ENCODE measurements at regions not wholly inside any gene's neighbourhood (a gene's known extent, or its start where the extent isn't known, plus 50 kb on each side); places are given as distances from the start of the nearest gene placed in this dataset.

DNA sequence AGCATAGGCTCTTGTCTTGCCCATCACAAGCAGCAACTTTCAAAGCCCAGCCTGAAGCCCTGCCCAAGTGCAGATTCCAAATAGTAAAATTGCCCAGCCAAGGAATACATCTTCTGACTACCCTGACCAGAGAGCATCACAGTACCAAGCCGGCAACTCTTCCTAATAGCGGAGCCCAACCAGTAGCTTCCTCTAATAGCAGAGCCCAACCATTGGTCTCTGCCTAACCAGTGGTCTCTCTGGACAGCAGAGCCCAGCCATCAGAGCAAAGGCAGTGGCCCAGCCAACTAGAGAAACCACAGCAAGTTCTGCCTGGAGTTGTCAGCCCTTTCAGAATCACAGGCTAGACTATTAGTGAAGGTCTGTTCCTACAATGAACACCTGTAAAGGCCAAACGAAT lies 285.6 kb downstream of the HGF start:
- TF ChIP-seq, protein P1, sequence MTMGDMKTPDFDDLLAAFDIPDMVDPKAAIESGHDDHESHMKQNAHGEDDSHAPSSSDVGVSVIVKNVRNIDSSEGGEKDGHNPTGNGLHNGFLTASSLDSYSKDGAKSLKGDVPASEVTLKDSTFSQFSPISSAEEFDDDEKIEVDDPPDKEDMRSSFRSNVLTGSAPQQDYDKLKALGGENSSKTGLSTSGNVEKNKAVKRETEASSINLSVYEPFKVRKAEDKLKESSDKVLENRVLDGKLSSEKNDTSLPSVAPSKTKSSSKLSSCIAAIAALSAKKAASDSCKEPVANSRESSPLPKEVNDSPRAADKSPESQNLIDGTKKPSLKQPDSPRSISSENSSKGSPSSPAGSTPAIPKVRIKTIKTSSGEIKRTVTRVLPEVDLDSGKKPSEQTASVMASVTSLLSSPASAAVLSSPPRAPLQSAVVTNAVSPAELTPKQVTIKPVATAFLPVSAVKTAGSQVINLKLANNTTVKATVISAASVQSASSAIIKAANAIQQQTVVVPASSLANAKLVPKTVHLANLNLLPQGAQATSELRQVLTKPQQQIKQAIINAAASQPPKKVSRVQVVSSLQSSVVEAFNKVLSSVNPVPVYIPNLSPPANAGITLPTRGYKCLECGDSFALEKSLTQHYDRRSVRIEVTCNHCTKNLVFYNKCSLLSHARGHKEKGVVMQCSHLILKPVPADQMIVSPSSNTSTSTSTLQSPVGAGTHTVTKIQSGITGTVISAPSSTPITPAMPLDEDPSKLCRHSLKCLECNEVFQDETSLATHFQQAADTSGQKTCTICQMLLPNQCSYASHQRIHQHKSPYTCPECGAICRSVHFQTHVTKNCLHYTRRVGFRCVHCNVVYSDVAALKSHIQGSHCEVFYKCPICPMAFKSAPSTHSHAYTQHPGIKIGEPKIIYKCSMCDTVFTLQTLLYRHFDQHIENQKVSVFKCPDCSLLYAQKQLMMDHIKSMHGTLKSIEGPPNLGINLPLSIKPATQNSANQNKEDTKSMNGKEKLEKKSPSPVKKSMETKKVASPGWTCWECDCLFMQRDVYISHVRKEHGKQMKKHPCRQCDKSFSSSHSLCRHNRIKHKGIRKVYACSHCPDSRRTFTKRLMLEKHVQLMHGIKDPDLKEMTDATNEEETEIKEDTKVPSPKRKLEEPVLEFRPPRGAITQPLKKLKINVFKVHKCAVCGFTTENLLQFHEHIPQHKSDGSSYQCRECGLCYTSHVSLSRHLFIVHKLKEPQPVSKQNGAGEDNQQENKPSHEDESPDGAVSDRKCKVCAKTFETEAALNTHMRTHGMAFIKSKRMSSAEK (CRISPR knock-in tag; IDR thresholded peaks at IDR 0.05; ENCODE audit: borderline replicate concordance) = no peak
- TF ChIP-seq TEAD4 (CRISPR knock-in tag; IDR thresholded peaks at IDR 0.05) (no peak), SMAD4 (CRISPR knock-in tag; IDR thresholded peaks at IDR 0.05) (no peak), CTCF (IDR thresholded peaks at IDR 0.05) (no peak)
